ENCODE measurements at regions not wholly inside any gene's neighbourhood (a gene's known extent, or its start where the extent isn't known, plus 50 kb on each side); places are given as distances from the start of the nearest gene placed in this dataset.
A peak's percentile ranks its signal among the peaks of the same experiment; 100 is the strongest.

- H3K36me3 Mint-ChIP-seq = no peaks in the 10 kb centered on the region
- DNase-seq (ENCODE audit: low spot score) (no peak), ATAC-seq (peak; percentile 75)
- TF ChIP-seq USF1 (CRISPR knock-in tag; IDR thresholded peaks at IDR 0.05) (peak; percentile 80), FOXJ3 (CRISPR knock-in tag; IDR thresholded peaks at IDR 0.05; ENCODE audit: borderline replicate concordance) (no peak), NFATC4 (CRISPR knock-in tag; IDR thresholded peaks at IDR 0.05) (no peak), IRF2 (CRISPR knock-in tag; IDR thresholded peaks at IDR 0.05; ENCODE audit: borderline replicate concordance, low read depth) (no peak), MYBL2 (CRISPR knock-in tag; IDR thresholded peaks at IDR 0.05) (no peak), CREM (CRISPR knock-in tag; IDR thresholded peaks at IDR 0.05) (no peak), FOXP1 (CRISPR knock-in tag; IDR thresholded peaks at IDR 0.05; ENCODE audit: borderline replicate concordance) (no peak), ATF3 (CRISPR knock-in tag; conservative IDR thresholded peaks at IDR 0.05) (no peak), E2F4 (CRISPR knock-in tag; IDR thresholded peaks at IDR 0.05; ENCODE audit: borderline replicate concordance, low read depth) (no peak), FOXP4 (CRISPR knock-in tag; IDR thresholded peaks at IDR 0.05) (no peak), TEAD4 (CRISPR knock-in tag; IDR thresholded peaks at IDR 0.05) (no peak), CDX4 (CRISPR knock-in tag; IDR thresholded peaks at IDR 0.05; ENCODE audit: borderline replicate concordance) (no peak)
- TF ChIP-seq, protein P1, sequence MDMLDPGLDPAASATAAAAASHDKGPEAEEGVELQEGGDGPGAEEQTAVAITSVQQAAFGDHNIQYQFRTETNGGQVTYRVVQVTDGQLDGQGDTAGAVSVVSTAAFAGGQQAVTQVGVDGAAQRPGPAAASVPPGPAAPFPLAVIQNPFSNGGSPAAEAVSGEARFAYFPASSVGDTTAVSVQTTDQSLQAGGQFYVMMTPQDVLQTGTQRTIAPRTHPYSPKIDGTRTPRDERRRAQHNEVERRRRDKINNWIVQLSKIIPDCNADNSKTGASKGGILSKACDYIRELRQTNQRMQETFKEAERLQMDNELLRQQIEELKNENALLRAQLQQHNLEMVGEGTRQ (CRISPR knock-in tag; IDR thresholded peaks at IDR 0.05) = peak; percentile 83
- TF ChIP-seq, protein P2, sequence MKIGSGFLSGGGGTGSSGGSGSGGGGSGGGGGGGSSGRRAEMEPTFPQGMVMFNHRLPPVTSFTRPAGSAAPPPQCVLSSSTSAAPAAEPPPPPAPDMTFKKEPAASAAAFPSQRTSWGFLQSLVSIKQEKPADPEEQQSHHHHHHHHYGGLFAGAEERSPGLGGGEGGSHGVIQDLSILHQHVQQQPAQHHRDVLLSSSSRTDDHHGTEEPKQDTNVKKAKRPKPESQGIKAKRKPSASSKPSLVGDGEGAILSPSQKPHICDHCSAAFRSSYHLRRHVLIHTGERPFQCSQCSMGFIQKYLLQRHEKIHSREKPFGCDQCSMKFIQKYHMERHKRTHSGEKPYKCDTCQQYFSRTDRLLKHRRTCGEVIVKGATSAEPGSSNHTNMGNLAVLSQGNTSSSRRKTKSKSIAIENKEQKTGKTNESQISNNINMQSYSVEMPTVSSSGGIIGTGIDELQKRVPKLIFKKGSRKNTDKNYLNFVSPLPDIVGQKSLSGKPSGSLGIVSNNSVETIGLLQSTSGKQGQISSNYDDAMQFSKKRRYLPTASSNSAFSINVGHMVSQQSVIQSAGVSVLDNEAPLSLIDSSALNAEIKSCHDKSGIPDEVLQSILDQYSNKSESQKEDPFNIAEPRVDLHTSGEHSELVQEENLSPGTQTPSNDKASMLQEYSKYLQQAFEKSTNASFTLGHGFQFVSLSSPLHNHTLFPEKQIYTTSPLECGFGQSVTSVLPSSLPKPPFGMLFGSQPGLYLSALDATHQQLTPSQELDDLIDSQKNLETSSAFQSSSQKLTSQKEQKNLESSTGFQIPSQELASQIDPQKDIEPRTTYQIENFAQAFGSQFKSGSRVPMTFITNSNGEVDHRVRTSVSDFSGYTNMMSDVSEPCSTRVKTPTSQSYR (CRISPR knock-in tag; IDR thresholded peaks at IDR 0.05) = no peak
- TF ChIP-seq, protein P3, sequence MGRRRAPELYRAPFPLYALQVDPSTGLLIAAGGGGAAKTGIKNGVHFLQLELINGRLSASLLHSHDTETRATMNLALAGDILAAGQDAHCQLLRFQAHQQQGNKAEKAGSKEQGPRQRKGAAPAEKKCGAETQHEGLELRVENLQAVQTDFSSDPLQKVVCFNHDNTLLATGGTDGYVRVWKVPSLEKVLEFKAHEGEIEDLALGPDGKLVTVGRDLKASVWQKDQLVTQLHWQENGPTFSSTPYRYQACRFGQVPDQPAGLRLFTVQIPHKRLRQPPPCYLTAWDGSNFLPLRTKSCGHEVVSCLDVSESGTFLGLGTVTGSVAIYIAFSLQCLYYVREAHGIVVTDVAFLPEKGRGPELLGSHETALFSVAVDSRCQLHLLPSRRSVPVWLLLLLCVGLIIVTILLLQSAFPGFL (CRISPR knock-in tag; IDR thresholded peaks at IDR 0.05; ENCODE audit: borderline replicate concordance) = no peak
- peaks cover 15% of the 10 kb centered on the region for H3K27me3 Mint-ChIP-seq (ENCODE audit: low read depth)
- H3K27ac Mint-ChIP-seq = peak overlapping the region; percentile 61
- CTCF ChIA-PET = no interaction called here
- POLR2A ChIA-PET = no interaction called here
- peak overlapping the region; percentile 56 for H3K4me3 Mint-ChIP-seq
- peaks cover 67% of the 10 kb centered on the region for H3K4me1 Mint-ChIP-seq
- no peaks in the 10 kb centered on the region for H3K9me3 Mint-ChIP-seq
Observed at GRCh38 chr7:96591900-96592676, 117.6 kb downstream of the SEM1 start.
